HG02981 (cell line): ENCODE measurements at regions not wholly inside any gene's neighbourhood (a gene's known extent, or its start where the extent isn't known, plus 50 kb on each side); places are given as distances from the start of the nearest gene placed in this dataset.

Experiments used
- ATAC-seq: cut with Tn5 transposase; IDR thresholded peaks from one replicate; pipeline ENCODE4 v1.9.1; 2021; ENCODE audit warnings: mild to moderate bottlenecking, moderate library complexity; ENCODE audit not compliant: unreplicated experiment

- ATAC-seq, result no peak
These were observed 613.5 kb upstream of the ZNF804A start for GRCh38 chr2:183984871-183985270.

GRCh38 chr2:183991968-183992367 is 606.4 kb upstream of the ZNF804A start:
- ATAC-seq, result no peak

- peak; percentile 49 for ATAC-seq
These were observed 605.3 kb upstream of the ZNF804A start for GRCh38 chr2:183993052-183993451.

GRCh38 chr2:183995632-183996031 is 602.7 kb upstream of the ZNF804A start:
- no peak for ATAC-seq

- no peak for ATAC-seq
These were observed 601.2 kb upstream of the ZNF804A start for GRCh38 chr2:183996825-183997793.

- ATAC-seq, result peak; percentile 88
These were observed 600.1 kb upstream of the ZNF804A start for GRCh38 chr2:183998041-183998796.

- peak; percentile 29 for ATAC-seq
These were observed 599.5 kb upstream of the ZNF804A start for GRCh38 chr2:183998797-183999190.

- ATAC-seq, result peak; percentile 84
These were observed 593.9 kb upstream of the ZNF804A start for GRCh38 chr2:184004289-184004947.

- peak; percentile 31 for ATAC-seq
These were observed 593.2 kb upstream of the ZNF804A start for GRCh38 chr2:184004948-184005672.

- ATAC-seq, result no peak
These were observed 591.3 kb upstream of the ZNF804A start for GRCh38 chr2:184006998-184007397.

- ATAC-seq, result no peak
These were observed 571.4 kb upstream of the ZNF804A start for GRCh38 chr2:184026961-184027360.

GRCh38 chr2:184030245-184030644 is 568.1 kb upstream of the ZNF804A start:
- no peak for ATAC-seq

- ATAC-seq, result no peak
These were observed 567.3 kb upstream of the ZNF804A start for GRCh38 chr2:184030989-184031388.

- no peak for ATAC-seq
These were observed 566.8 kb upstream of the ZNF804A start for GRCh38 chr2:184031402-184032147.

- no peak for ATAC-seq
These were observed 565.3 kb upstream of the ZNF804A start for GRCh38 chr2:184032983-184033382.

GRCh38 chr2:184037273-184037672 is 561.1 kb upstream of the ZNF804A start:
- ATAC-seq, result no peak

- ATAC-seq, result no peak
These were observed 558.8 kb upstream of the ZNF804A start for GRCh38 chr2:184039493-184039892.

- no peak for ATAC-seq
These were observed 558.1 kb upstream of the ZNF804A start for GRCh38 chr2:184040230-184040629.

GRCh38 chr2:184041077-184041476 is 557.3 kb upstream of the ZNF804A start:
- no peak for ATAC-seq

GRCh38 chr2:184041777-184042176 is 556.6 kb upstream of the ZNF804A start:
- ATAC-seq, result no peak
